Fibroblast of peridontal ligament (primary cell): ENCODE measurements at regions not wholly inside any gene's neighbourhood (a gene's known extent, or its start where the extent isn't known, plus 50 kb on each side); places are given as distances from the start of the nearest gene placed in this dataset.
A peak's percentile ranks its signal among the peaks of the same experiment; 100 is the strongest.
"Not testable (repeated sequence)": the region's sequence is repeated elsewhere in the genome, so short reads cannot be mapped to it uniquely, and the experiment has no call there.

ENCODE experiments used
- DNase-seq: peaks from one replicate; pipeline ENCODE4 v3.0.0-alpha.2; 2010; ENCODE audit errors: extremely low read depth

GRCh38 chr17:70434536-70435490, 265.5 kb downstream of the KCNJ2 start:
- no peak for DNase-seq

- DNase-seq = no peak
Measured at GRCh38 chr17:70437656-70438055, 268.3 kb downstream of the KCNJ2 start.

GRCh38 chr17:70446446-70446845, 277.1 kb downstream of the KCNJ2 start:
- no peak for DNase-seq

GRCh38 chr17:70447588-70447987, 278.3 kb downstream of the KCNJ2 start:
- DNase-seq = peak; percentile 12

GRCh38 chr17:70453075-70453474, 283.7 kb downstream of the KCNJ2 start:
- DNase-seq = not testable (repeated sequence)

- no peak for DNase-seq
Measured at GRCh38 chr17:70454377-70454776, 285.0 kb downstream of the KCNJ2 start.

- no peak for DNase-seq
Measured at GRCh38 chr17:70454908-70455307, 285.6 kb downstream of the KCNJ2 start.

GRCh38 chr17:70464995-70465394, 295.7 kb downstream of the KCNJ2 start:
- DNase-seq = no peak

GRCh38 chr17:70468661-70469060, 299.3 kb downstream of the KCNJ2 start:
- DNase-seq = no peak

GRCh38 chr17:70473049-70473448, 303.7 kb downstream of the KCNJ2 start:
- no peak for DNase-seq

GRCh38 chr17:70476368-70476767, 307.0 kb downstream of the KCNJ2 start:
- DNase-seq = no peak

GRCh38 chr17:70478902-70479301, 309.6 kb downstream of the KCNJ2 start:
- DNase-seq = no peak

GRCh38 chr17:70479779-70480178, 310.4 kb downstream of the KCNJ2 start:
- DNase-seq = no peak

GRCh38 chr17:70483624-70484023, 314.3 kb downstream of the KCNJ2 start:
- DNase-seq = no peak

- no peak for DNase-seq
Measured at GRCh38 chr17:70484050-70484449, 314.7 kb downstream of the KCNJ2 start.

- no peak for DNase-seq
Measured at GRCh38 chr17:70484496-70484895, 315.2 kb downstream of the KCNJ2 start.

GRCh38 chr17:70492368-70492767, 323.0 kb downstream of the KCNJ2 start:
- DNase-seq = no peak

- DNase-seq = no peak
Measured at GRCh38 chr17:70493277-70493874, 324.0 kb downstream of the KCNJ2 start.

- DNase-seq = no peak
Measured at GRCh38 chr17:70498631-70499030, 329.3 kb downstream of the KCNJ2 start.

GRCh38 chr17:70499067-70499786, 329.9 kb downstream of the KCNJ2 start:
- DNase-seq = no peak

- DNase-seq = no peak
Measured at GRCh38 chr17:70503449-70503848, 334.1 kb downstream of the KCNJ2 start.

- DNase-seq = no peak
Measured at GRCh38 chr17:70510288-70510687, 341.0 kb downstream of the KCNJ2 start.

GRCh38 chr17:70517816-70518215, 348.5 kb downstream of the KCNJ2 start:
- no peak for DNase-seq
